AG10803 (cell line): ENCODE measurements at regions not wholly inside any gene's neighbourhood (a gene's known extent, or its start where the extent isn't known, plus 50 kb on each side); places are given as distances from the start of the nearest gene placed in this dataset.
"Not testable (repeated sequence)": the region's sequence is repeated elsewhere in the genome, so short reads cannot be mapped to it uniquely, and the experiment has no call there.

Experiments used
- DNase-seq: peaks from one replicate; pipeline ENCODE4 v3.0.0; 2010; ENCODE audit warnings: low read depth
- H3K4me3 ChIP-seq: 2 replicates; pipeline ENCODE4 v1.5.1; 2011; ENCODE audit warnings: mild to moderate bottlenecking, low read length, control low read depth
- TF ChIP-seq, protein P1 (sequence below): conservative IDR thresholded peaks from 2 replicates; pipeline ENCODE4 v1.5.1; 2011; ENCODE audit warnings: mild to moderate bottlenecking, low read length, control low read depth, inconsistent platforms

DNA sequence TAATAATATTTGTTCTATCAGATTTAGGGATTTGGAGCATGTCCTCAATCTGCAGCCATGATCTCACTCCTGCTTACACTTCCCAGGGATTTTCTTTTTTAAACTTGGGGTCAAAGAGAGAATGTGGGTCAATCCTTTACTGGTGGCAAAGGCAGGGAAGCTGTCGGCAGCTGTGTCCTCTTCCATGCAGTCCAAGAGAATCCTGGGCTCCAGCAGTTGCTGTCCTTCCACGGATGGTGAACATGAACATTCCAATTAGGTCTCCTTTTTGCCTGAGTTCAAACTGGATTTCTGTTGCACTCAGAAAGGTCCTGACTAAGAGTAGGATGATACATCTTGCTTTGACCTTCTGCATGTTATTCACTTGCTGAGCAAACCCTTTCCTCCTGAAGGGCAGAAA is 73.9 kb downstream of the ARL6IP4 start:
- no peak for DNase-seq
- H3K4me3 ChIP-seq: no peak overlapping the region
- TF ChIP-seq, protein P1, sequence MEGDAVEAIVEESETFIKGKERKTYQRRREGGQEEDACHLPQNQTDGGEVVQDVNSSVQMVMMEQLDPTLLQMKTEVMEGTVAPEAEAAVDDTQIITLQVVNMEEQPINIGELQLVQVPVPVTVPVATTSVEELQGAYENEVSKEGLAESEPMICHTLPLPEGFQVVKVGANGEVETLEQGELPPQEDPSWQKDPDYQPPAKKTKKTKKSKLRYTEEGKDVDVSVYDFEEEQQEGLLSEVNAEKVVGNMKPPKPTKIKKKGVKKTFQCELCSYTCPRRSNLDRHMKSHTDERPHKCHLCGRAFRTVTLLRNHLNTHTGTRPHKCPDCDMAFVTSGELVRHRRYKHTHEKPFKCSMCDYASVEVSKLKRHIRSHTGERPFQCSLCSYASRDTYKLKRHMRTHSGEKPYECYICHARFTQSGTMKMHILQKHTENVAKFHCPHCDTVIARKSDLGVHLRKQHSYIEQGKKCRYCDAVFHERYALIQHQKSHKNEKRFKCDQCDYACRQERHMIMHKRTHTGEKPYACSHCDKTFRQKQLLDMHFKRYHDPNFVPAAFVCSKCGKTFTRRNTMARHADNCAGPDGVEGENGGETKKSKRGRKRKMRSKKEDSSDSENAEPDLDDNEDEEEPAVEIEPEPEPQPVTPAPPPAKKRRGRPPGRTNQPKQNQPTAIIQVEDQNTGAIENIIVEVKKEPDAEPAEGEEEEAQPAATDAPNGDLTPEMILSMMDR: no peak

DNA sequence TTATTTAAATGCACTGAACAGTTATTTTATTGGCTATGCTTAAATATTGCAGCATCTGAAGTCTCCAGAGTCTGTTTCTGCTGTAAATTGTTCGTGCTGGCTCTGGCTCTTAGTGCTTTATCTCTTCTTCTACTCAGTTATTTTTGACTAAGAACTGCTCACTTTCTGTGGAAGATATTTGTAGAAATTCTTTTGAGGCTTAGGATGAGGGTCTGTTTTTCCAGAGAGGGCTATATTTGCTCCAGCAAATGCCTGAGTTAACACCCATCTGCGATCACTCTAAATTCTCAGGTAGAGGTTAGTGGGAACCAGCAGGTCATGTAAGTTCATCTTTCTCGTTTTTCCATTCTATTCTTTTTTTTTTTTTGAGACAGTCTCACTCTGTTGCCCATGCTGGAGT is 71.1 kb downstream of the ARL6IP4 start:
- no peak overlapping the region for H3K4me3 ChIP-seq
- no peak for DNase-seq
- TF ChIP-seq, protein P1: no peak

GRCh38 chr12:123050913-123051312 is 70.4 kb downstream of the ARL6IP4 start:
- DNase-seq: no peak
- TF ChIP-seq, protein P1: no peak
- H3K4me3 ChIP-seq: no peak overlapping the region

- TF ChIP-seq, protein P1: no peak
- DNase-seq: peak; percentile 40
- no peak overlapping the region for H3K4me3 ChIP-seq
Measured at GRCh38 chr12:123050331-123050831, 69.9 kb downstream of the ARL6IP4 start.

- TF ChIP-seq, protein P1: no peak
- DNase-seq: peak; percentile 45
- no peak overlapping the region for H3K4me3 ChIP-seq
Measured at GRCh38 chr12:123049398-123050240, 69.1 kb downstream of the ARL6IP4 start.

GRCh38 chr12:123047892-123048291 is 67.4 kb downstream of the ARL6IP4 start:
- H3K4me3 ChIP-seq, DNase-seq: not testable (repeated sequence)

DNA sequence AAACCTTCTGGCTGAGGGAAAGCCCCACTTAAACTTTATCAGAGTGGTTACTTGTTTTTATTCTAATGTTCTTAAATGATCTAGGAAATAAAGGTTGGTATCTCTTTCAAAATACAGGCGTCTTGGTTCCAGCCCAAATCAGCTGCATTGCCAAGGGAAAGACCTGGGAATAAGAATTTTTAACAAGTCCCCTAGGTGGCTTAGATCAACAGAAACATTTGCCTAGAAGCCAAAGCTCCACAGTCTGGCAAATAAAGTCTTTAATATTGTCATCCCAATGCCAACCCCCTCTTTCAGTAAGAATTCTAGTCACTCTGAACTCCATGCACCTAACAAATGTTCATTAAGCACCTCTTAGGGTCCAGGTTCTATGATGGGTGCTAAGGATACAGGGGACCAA is 66.8 kb downstream of the ARL6IP4 start:
- no peak overlapping the region for H3K4me3 ChIP-seq
- no peak for DNase-seq
- TF ChIP-seq, protein P1: no peak
